Panc1 (cell line): ENCODE measurements at regions not wholly inside any gene's neighbourhood (a gene's known extent, or its start where the extent isn't known, plus 50 kb on each side); places are given as distances from the start of the nearest gene placed in this dataset.

Source experiments
- ATAC-seq: fragments of 200-7000 bp; cut with Tn5 transposase; 2 replicates; pipeline ENCODE4 v1.9.1; 2020; ENCODE audit warnings: mild to moderate bottlenecking, moderate library complexity
- BruUV-seq: library from RNA; stranded (reverse); fragments of 400-500 nt; replicated peaks from 2 replicates; lab custom pipeline; 2021; lab: Mats Ljungman, UMichigan
- CTCF ChIA-PET: fragments of 300-600 bp; sonication (Branson Sonifier 250); formaldehyde crosslinking; loops from one replicate; lab custom pipeline; 2022; ENCODE audit warnings: antibody characterized with exemption; lab: Charles Lee
- POLR2A ChIA-PET: fragments of 300-600 bp; sonication (Branson Sonifier 250); formaldehyde crosslinking; loops from one replicate; lab custom pipeline; 2022; ENCODE audit warnings: antibody characterized with exemption; lab: Charles Lee
- DNase-seq: peaks from one replicate; pipeline ENCODE4 v3.0.0-alpha.2; 2010; ENCODE audit warnings: low read depth, low spot score
- H3K27ac ChIP-seq: 2 replicates; pipeline ENCODE4 v1.5.1; 2011; ENCODE audit warnings: mild to moderate bottlenecking, low read length, inconsistent platforms
- H3K27me3 ChIP-seq: fragments of 200-500 bp; sonication (Bioruptor generic); 2 replicates; pipeline ENCODE4 v1.6.0; 2014; ENCODE audit warnings: low read length, inconsistent platforms; ENCODE audit not compliant: control insufficient read depth, insufficient read depth
- H3K36me3 ChIP-seq: fragments of 200-500 bp; sonication (Bioruptor generic); 2 replicates; pipeline ENCODE4 v1.5.1; 2014; ENCODE audit warnings: inconsistent platforms, mild to moderate bottlenecking, low read length, moderate library complexity; ENCODE audit not compliant: control insufficient read depth, insufficient read depth
- H3K4me1 ChIP-seq: 2 replicates; pipeline ENCODE4 v1.5.1; 2011; ENCODE audit warnings: inconsistent platforms, mild to moderate bottlenecking, low read length, moderate library complexity; ENCODE audit not compliant: control insufficient read depth, insufficient read depth
- H3K4me3 ChIP-seq, 2 experiments: 2 replicates each; pipeline ENCODE4 v1.5.1; 2011 to 2012; ENCODE audit warnings: low read depth in 2 of 2, low read length in 2 of 2, mild to moderate bottlenecking in 2 of 2, inconsistent platforms in 1 of 2, moderate library complexity in 1 of 2
- H3K9me3 ChIP-seq: fragments of 200-500 bp; sonication (Bioruptor generic); 2 replicates; pipeline ENCODE4 v1.5.1; 2014; ENCODE audit warnings: low read depth, mild to moderate bottlenecking, inconsistent platforms, low read length, moderate library complexity; ENCODE audit not compliant: control insufficient read depth, insufficient read depth
- POLR2AphosphoS5 ChIP-seq: IDR thresholded peaks from 2 replicates; pipeline ENCODE4 v1.6.1; 2012; ENCODE audit warnings: mild to moderate bottlenecking, low read depth, low read length, moderate library complexity
- REST ChIP-seq, 2 experiments: IDR thresholded peaks; 2 replicates each; pipeline ENCODE4 v1.6.1; 2011 to 2012; ENCODE audit warnings: low read depth in 2 of 2, control low read depth in 1 of 2, low read length in 1 of 2, mild to moderate bottlenecking in 1 of 2, moderate library complexity in 1 of 2; ENCODE audit not compliant: insufficient read depth in 1 of 2
- SIN3A ChIP-seq: IDR thresholded peaks from 2 replicates; pipeline ENCODE4 v1.6.1; 2012; ENCODE audit warnings: low read depth, mild to moderate bottlenecking, low read length, moderate library complexity, borderline replicate concordance; ENCODE audit not compliant: insufficient read depth
- TCF7L2 ChIP-seq: IDR thresholded peaks from 2 replicates; pipeline ENCODE4 v1.6.1; 2011; ENCODE audit warnings: mild to moderate bottlenecking, low read depth, low read length, inconsistent platforms
- in situ Hi-C: cut with HindIII; loops from 2 replicates; pipeline ENCODE4 v1.10.0; 2016; ENCODE audit warnings: low sequenced_read_pairs, low pct_unique_long_range_greater_than_20kb
- intact Hi-C: fragments of 100-400 bp; cut with micrococcal nuclease; formaldehyde crosslinking; loops from one replicate; pipeline ENCODE4 v1.10.0; 2022; ENCODE audit not compliant: unreplicated experiment
- TF ChIP-seq, protein P1 (sequence below): fragments of 450-650 bp; IDR thresholded peaks from 2 replicates; pipeline ENCODE4 v1.5.1; 2017; ENCODE audit warnings: mild to moderate bottlenecking

GRCh38 chr2:45162711-45163110, 153.5 kb upstream of the SIX2 start:
- in situ Hi-C loops: no loop called here
- BruUV-seq: no TSS peak
- H3K27me3 ChIP-seq: peaks cover 31% of the 10 kb centered on the region
- no peak overlapping the region for H3K4me3 ChIP-seq
- ChIA-PET POLR2A (no interaction called here), CTCF (no interaction called here)
- TF ChIP-seq TCF7L2 (no peak), REST (IDR thresholded peaks at IDR 0.05; ENCODE audit: insufficient read depth in 1 of 2, low read depth in 2 of 2, low read length in 1 of 2) (no peak)
- ATAC-seq (no peak), DNase-seq (no peak)
- H3K27ac ChIP-seq: no peak overlapping the region
- no peaks in the 10 kb centered on the region for H3K4me1 ChIP-seq
- no peaks in the 10 kb centered on the region for H3K9me3 ChIP-seq
- H3K36me3 ChIP-seq: no peaks in the 10 kb centered on the region
- intact Hi-C loops: no loop called here

GRCh38 chr2:45156605-45157004, 147.4 kb upstream of the SIX2 start:
- H3K27me3 ChIP-seq: peaks cover 8% of the 10 kb centered on the region
- no peaks in the 10 kb centered on the region for H3K9me3 ChIP-seq
- DNase-seq (no peak), ATAC-seq (no peak)
- CTCF ChIA-PET: no interaction called here
- in situ Hi-C loops: no loop called here
- no TSS peak for BruUV-seq
- intact Hi-C loops: no loop called here
- H3K4me3 ChIP-seq: no peak overlapping the region
- no peaks in the 10 kb centered on the region for H3K4me1 ChIP-seq
- no peaks in the 10 kb centered on the region for H3K36me3 ChIP-seq
- no peak overlapping the region for H3K27ac ChIP-seq
- POLR2A ChIA-PET: no interaction called here
- TF ChIP-seq REST (IDR thresholded peaks at IDR 0.05; ENCODE audit: insufficient read depth in 1 of 2, low read depth in 2 of 2, low read length in 1 of 2) (no peak), POLR2AphosphoS5 (no peak), SIN3A (no peak), TCF7L2 (no peak)
- TF ChIP-seq, protein P1, sequence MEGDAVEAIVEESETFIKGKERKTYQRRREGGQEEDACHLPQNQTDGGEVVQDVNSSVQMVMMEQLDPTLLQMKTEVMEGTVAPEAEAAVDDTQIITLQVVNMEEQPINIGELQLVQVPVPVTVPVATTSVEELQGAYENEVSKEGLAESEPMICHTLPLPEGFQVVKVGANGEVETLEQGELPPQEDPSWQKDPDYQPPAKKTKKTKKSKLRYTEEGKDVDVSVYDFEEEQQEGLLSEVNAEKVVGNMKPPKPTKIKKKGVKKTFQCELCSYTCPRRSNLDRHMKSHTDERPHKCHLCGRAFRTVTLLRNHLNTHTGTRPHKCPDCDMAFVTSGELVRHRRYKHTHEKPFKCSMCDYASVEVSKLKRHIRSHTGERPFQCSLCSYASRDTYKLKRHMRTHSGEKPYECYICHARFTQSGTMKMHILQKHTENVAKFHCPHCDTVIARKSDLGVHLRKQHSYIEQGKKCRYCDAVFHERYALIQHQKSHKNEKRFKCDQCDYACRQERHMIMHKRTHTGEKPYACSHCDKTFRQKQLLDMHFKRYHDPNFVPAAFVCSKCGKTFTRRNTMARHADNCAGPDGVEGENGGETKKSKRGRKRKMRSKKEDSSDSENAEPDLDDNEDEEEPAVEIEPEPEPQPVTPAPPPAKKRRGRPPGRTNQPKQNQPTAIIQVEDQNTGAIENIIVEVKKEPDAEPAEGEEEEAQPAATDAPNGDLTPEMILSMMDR: no peak
